ENCODE measurements at regions not wholly inside any gene's neighbourhood (a gene's known extent, or its start where the extent isn't known, plus 50 kb on each side); places are given as distances from the start of the nearest gene placed in this dataset.

DNA sequence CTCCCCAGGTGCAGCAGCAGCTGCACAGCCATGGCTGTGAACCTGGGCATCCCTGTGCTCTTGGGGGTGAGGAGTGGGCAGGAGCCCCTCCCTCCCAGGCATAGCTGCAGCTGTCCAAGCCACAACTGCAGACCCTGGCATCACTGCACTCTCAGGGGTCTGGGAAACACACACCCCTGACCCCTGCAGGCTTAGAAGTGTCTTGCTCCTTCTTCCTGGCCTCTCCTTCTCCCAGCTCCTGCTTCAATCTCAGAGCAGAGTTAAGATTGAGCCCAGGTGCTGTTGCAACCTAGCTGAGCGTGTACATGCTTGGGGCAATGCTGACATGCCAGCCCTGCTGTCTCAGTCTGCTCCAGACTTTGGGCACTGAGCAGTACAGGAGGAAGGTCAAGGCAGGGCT is 833.6 kb downstream of the FLRT2 start:
- peaks cover 7% of the 10 kb centered on the region for H3K9me3 ChIP-seq (ENCODE audit: low read length)
- H2AFZ ChIP-seq (ENCODE audit: low read length), result no peak overlapping the region
- DNase-seq (ENCODE audit: low spot score), result no peak
- intact Hi-C loops (cut with micrococcal nuclease; ENCODE audit: unreplicated experiment) (no loop called here), in situ Hi-C loops (cut with HindIII; ENCODE audit: extremely low pct_ligation_motif_present, low pct_unique_long_range_greater_than_20kb) (no loop called here)
- TF ChIP-seq NKX3-1 (CRISPR knock-in tag; IDR thresholded peaks at IDR 0.05) (no peak), CHCHD3 (CRISPR knock-in tag; IDR thresholded peaks at IDR 0.05) (no peak), CCAR2 (optimal IDR thresholded peaks at IDR 0.05; ENCODE audit: low read depth, low read length) (no peak), ATAD3A (CRISPR knock-in tag; IDR thresholded peaks at IDR 0.05) (no peak), IRX3 (CRISPR knock-in tag; IDR thresholded peaks at IDR 0.05; ENCODE audit: borderline replicate concordance, low read depth) (no peak), ZNF331 (CRISPR knock-in tag; IDR thresholded peaks at IDR 0.05) (no peak), IKZF4 (CRISPR knock-in tag; IDR thresholded peaks at IDR 0.05; ENCODE audit: borderline replicate concordance, low read depth, not compliant biosample characterization) (no peak), ZNF589 (CRISPR knock-in tag; conservative IDR thresholded peaks at IDR 0.05) (no peak)
- TF ChIP-seq, protein P1, sequence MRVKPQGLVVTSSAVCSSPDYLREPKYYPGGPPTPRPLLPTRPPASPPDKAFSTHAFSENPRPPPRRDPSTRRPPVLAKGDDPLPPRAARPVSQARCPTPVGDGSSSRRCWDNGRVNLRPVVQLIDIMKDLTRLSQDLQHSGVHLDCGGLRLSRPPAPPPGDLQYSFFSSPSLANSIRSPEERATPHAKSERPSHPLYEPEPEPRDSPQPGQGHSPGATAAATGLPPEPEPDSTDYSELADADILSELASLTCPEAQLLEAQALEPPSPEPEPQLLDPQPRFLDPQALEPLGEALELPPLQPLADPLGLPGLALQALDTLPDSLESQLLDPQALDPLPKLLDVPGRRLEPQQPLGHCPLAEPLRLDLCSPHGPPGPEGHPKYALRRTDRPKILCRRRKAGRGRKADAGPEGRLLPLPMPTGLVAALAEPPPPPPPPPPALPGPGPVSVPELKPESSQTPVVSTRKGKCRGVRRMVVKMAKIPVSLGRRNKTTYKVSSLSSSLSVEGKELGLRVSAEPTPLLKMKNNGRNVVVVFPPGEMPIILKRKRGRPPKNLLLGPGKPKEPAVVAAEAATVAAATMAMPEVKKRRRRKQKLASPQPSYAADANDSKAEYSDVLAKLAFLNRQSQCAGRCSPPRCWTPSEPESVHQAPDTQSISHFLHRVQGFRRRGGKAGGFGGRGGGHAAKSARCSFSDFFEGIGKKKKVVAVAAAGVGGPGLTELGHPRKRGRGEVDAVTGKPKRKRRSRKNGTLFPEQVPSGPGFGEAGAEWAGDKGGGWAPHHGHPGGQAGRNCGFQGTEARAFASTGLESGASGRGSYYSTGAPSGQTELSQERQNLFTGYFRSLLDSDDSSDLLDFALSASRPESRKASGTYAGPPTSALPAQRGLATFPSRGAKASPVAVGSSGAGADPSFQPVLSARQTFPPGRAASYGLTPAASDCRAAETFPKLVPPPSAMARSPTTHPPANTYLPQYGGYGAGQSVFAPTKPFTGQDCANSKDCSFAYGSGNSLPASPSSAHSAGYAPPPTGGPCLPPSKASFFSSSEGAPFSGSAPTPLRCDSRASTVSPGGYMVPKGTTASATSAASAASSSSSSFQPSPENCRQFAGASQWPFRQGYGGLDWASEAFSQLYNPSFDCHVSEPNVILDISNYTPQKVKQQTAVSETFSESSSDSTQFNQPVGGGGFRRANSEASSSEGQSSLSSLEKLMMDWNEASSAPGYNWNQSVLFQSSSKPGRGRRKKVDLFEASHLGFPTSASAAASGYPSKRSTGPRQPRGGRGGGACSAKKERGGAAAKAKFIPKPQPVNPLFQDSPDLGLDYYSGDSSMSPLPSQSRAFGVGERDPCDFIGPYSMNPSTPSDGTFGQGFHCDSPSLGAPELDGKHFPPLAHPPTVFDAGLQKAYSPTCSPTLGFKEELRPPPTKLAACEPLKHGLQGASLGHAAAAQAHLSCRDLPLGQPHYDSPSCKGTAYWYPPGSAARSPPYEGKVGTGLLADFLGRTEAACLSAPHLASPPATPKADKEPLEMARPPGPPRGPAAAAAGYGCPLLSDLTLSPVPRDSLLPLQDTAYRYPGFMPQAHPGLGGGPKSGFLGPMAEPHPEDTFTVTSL (CRISPR knock-in tag; IDR thresholded peaks at IDR 0.05; ENCODE audit: borderline replicate concordance), result no peak
- no peak for ATAC-seq
- no peaks in the 10 kb centered on the region; a peak in 1 of 5 replicates for H3K27me3 ChIP-seq (ENCODE audit: control insufficient read depth in 1 of 2, insufficient read depth in 2 of 2, low read length in 2 of 2)
- ChIA-PET CTCF (ENCODE audit: low intra/inter-chr PET ratio, low total read pairs) (no interaction called here), POLR2A (no interaction called here)
- H3K36me3 ChIP-seq (replicated peaks in 1 of 2; ENCODE audit: control insufficient read depth in 1 of 2, insufficient read depth in 2 of 2, low read length in 2 of 2), result no peaks in the 10 kb centered on the region
- no peaks in the 10 kb centered on the region for H3K4me1 ChIP-seq (ENCODE audit: insufficient read depth, low read length)
- H3K4me2 ChIP-seq (ENCODE audit: low read depth, low read length), result no peak overlapping the region
- H3K79me2 ChIP-seq (ENCODE audit: insufficient read depth, low read length), result no peaks in the 10 kb centered on the region
- H3K4me3 ChIP-seq (replicated peaks in 1 of 3; ENCODE audit: insufficient read depth in 1 of 3, low read depth in 2 of 3, low read length in 3 of 3), result no peak overlapping the region
- WGBS (ENCODE audit: low lambda C conversion rate), result no CpG with 5 or more reads among the region's 1 CpG
- no peak overlapping the region for H3K27ac ChIP-seq (ENCODE audit: extremely low read length, insufficient read depth, low read length)
- H4K20me1 ChIP-seq (ENCODE audit: insufficient read depth, low read length), result no peaks in the 10 kb centered on the region
- no TSS peak for BruUV-seq (replicated peaks)
- no peak for FAIRE-seq
- H3K9ac ChIP-seq (ENCODE audit: insufficient read depth, low read depth, low read length), result no peak overlapping the region
